ENCODE measurements at regions not wholly inside any gene's neighbourhood (a gene's known extent, or its start where the extent isn't known, plus 50 kb on each side); places are given as distances from the start of the nearest gene placed in this dataset.

- DNase-seq (no peak), ATAC-seq (no peak)
- no peaks in the 10 kb centered on the region for H3K4me1 ChIP-seq
- intact Hi-C loops (cut with DNase I) = no loop called here
- no peak overlapping the region for H3K4me3 ChIP-seq
- H3K27me3 ChIP-seq (ENCODE audit: insufficient read depth in 3 of 3, low read length in 2 of 3) = no peaks in the 10 kb centered on the region
- no peaks in the 10 kb centered on the region for H3K36me3 ChIP-seq (ENCODE audit: insufficient read depth in 1 of 2, low read depth in 1 of 2)
- WGBS, 3 donors = 87 to 95% (median 90%) methylated on average over 2 of the region's 2 CpGs
- H3K27ac ChIP-seq = no peak overlapping the region
- TF ChIP-seq CTCF (IDR thresholded peaks at IDR 0.05) = no peak
- H3K9me3 ChIP-seq = no peaks in the 10 kb centered on the region
These were observed 270.3 kb downstream of the HTR7 start for GRCh38 chr10:90587561-90587960.

GRCh38 chr10:90588222-90588621 is 269.6 kb downstream of the HTR7 start:
- no peak overlapping the region for H3K4me3 ChIP-seq
- no peak for ATAC-seq
- no peaks in the 10 kb centered on the region for H3K36me3 ChIP-seq (ENCODE audit: insufficient read depth in 1 of 2, low read depth in 1 of 2)
- intact Hi-C loops (cut with DNase I) = no loop called here
- DNase-seq = no peak
- H3K4me1 ChIP-seq = no peaks in the 10 kb centered on the region
- no peak for TF ChIP-seq CTCF (IDR thresholded peaks at IDR 0.05)
- no peaks in the 10 kb centered on the region for H3K27me3 ChIP-seq (ENCODE audit: insufficient read depth in 3 of 3, low read length in 2 of 3)
- H3K9me3 ChIP-seq = no peaks in the 10 kb centered on the region
- H3K27ac ChIP-seq = no peak overlapping the region
- WGBS, 3 donors = 78 to 87% (median 81%) methylated on average over 3 of the region's 3 CpGs

GRCh38 chr10:90589825-90590224 is 268.0 kb downstream of the HTR7 start:
- intact Hi-C loops (cut with DNase I) = no loop called here
- WGBS, 3 donors = 10 to 20% (median 15%) methylated on average over 3 of the region's 3 CpGs

GRCh38 chr10:90591629-90592028 is 266.2 kb downstream of the HTR7 start:
- 48 to 66% (median 61%) methylated on average over 3 of the region's 3 CpGs for WGBS, 3 donors
- TF ChIP-seq CTCF (IDR thresholded peaks at IDR 0.05) = no peak
- Histone ChIP-seq H3K4me1 (no peaks in the 10 kb centered on the region), H3K4me3 (no peak overlapping the region), H3K27ac (no peak overlapping the region), H3K36me3 (ENCODE audit: insufficient read depth in 1 of 2, low read depth in 1 of 2) (no peaks in the 10 kb centered on the region), H3K27me3 (ENCODE audit: insufficient read depth in 3 of 3, low read length in 2 of 3) (no peaks in the 10 kb centered on the region), H3K9me3 (no peaks in the 10 kb centered on the region)
- DNase-seq (no peak), ATAC-seq (no peak)
- intact Hi-C loops (cut with DNase I) = no loop called here

More at GRCh38 chr10:90589825-90590224, 268.0 kb downstream of the HTR7 start:
- Histone ChIP-seq H3K27ac (no peak overlapping the region), H3K27me3 (ENCODE audit: insufficient read depth in 3 of 3, low read length in 2 of 3) (no peaks in the 10 kb centered on the region), H3K9me3 (no peaks in the 10 kb centered on the region), H3K36me3 (ENCODE audit: insufficient read depth in 1 of 2, low read depth in 1 of 2) (no peaks in the 10 kb centered on the region), H3K4me1 (no peaks in the 10 kb centered on the region), H3K4me3 (no peak overlapping the region)
- DNase-seq = no peak
- no peak for TF ChIP-seq CTCF (IDR thresholded peaks at IDR 0.05)
- ATAC-seq = no peak

- intact Hi-C loops (cut with DNase I) = no loop called here
- no peak for TF ChIP-seq CTCF (IDR thresholded peaks at IDR 0.05)
- Histone ChIP-seq H3K27ac (no peak overlapping the region), H3K4me1 (no peaks in the 10 kb centered on the region), H3K4me3 (no peak overlapping the region), H3K9me3 (no peaks in the 10 kb centered on the region), H3K27me3 (ENCODE audit: insufficient read depth in 3 of 3, low read length in 2 of 3) (no peaks in the 10 kb centered on the region), H3K36me3 (ENCODE audit: insufficient read depth in 1 of 2, low read depth in 1 of 2) (no peaks in the 10 kb centered on the region)
- 25 to 35% (median 26%) methylated on average over 3 of the region's 3 CpGs for WGBS, 3 donors
- DNase-seq (no peak), ATAC-seq (no peak)
These were observed 265.1 kb downstream of the HTR7 start for GRCh38 chr10:90592638-90593302.
